Neural crest cell (in vitro differentiated cells): ENCODE measurements at regions not wholly inside any gene's neighbourhood (a gene's known extent, or its start where the extent isn't known, plus 50 kb on each side); places are given as distances from the start of the nearest gene placed in this dataset.
"Not testable (repeated sequence)": the region's sequence is repeated elsewhere in the genome, so short reads cannot be mapped to it uniquely, and the experiment has no call there.

ENCODE experiments used
- DNase-seq: peaks from one replicate; pipeline ENCODE4 v3.0.0; 2021; ENCODE audit warnings: low read depth, mixed read lengths, low spot score
- H3K27ac Mint-ChIP-seq: one replicate; pipeline ENCODE4 v1.8.0; 2021; ENCODE audit warnings: mild to moderate bottlenecking, mixed read lengths; ENCODE audit not compliant: unreplicated experiment
- H3K27me3 Mint-ChIP-seq: 2 replicates; pipeline ENCODE4 v1.8.0; 2021; ENCODE audit warnings: low read depth, mild to moderate bottlenecking, mixed read lengths
- H3K36me3 Mint-ChIP-seq: 2 replicates; pipeline ENCODE4 v1.8.0; 2021; ENCODE audit warnings: low read depth, mild to moderate bottlenecking, mixed read lengths
- H3K4me1 Mint-ChIP-seq: 2 replicates; pipeline ENCODE4 v1.8.0; 2021; ENCODE audit warnings: mixed read lengths
- H3K4me3 Mint-ChIP-seq: one replicate; pipeline ENCODE4 v1.8.0; 2021; ENCODE audit warnings: mild to moderate bottlenecking, mixed read lengths
- H3K9me3 Mint-ChIP-seq: 2 replicates; pipeline ENCODE4 v1.8.0; 2021; ENCODE audit warnings: mixed read lengths
- TF ChIP-seq, protein P1 (sequence below): fragments of 200-600 bp; sonication (generic); conservative IDR thresholded peaks from 2 replicates; pipeline ENCODE4 v1.5.0; 2021; ENCODE audit warnings: antibody characterized with exemption, mild to moderate bottlenecking

DNA sequence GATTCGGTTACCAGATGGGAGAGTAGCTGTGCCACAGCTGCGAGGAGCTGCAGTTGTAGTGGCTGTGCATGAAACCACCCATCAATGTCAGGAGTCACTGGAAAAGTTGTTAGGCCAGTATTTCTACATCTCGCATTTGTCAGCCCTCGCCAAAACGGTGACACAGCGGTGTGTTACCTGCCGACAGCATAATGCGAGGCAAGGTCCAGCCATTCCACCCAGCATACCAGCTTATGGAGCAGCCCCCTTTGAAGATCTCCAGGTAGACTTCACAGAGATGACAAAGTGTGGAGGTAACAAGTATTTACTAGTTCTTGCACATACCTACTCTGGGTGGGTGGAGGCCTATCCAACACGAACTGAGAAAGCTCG lies 82.8 kb upstream of the TANC1 start:
- H3K4me1 Mint-ChIP-seq: peaks cover 21% of the 10 kb centered on the region
- H3K36me3 Mint-ChIP-seq, H3K27ac Mint-ChIP-seq, H3K9me3 Mint-ChIP-seq, DNase-seq, H3K27me3 Mint-ChIP-seq, H3K4me3 Mint-ChIP-seq: not testable (repeated sequence)

DNA sequence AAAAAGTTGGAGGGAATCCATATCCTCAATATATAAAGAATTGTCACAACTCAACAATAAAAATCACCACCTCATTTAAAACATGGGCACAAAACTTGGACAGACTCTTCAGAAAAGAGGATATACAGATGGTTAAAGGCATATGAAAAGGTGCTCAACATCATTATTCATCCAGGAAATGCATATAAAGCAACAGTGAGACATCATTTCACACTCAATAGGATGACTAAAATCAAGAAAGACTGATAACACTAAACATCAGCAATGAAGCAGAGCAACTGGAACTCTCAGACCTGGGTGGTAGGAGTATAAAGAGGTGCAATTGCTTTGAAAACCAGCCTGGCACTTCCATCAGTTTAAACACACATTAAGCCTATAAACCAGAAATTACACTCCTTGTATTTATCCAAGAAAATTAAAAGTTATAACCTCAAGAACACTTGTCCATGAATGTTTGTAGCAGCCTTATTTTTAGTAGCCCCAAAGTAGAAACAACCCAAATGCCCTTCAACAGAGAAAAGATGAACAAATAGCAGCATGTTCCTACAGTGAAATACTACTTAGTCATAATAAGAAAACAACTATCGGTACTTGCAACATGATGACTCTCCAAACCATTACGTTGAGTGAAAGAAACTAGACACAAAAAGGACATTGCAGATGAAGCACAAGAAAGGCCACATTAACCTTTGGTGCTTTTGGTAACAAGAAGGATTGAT lies 79.1 kb upstream of the TANC1 start:
- TF ChIP-seq, protein P1, sequence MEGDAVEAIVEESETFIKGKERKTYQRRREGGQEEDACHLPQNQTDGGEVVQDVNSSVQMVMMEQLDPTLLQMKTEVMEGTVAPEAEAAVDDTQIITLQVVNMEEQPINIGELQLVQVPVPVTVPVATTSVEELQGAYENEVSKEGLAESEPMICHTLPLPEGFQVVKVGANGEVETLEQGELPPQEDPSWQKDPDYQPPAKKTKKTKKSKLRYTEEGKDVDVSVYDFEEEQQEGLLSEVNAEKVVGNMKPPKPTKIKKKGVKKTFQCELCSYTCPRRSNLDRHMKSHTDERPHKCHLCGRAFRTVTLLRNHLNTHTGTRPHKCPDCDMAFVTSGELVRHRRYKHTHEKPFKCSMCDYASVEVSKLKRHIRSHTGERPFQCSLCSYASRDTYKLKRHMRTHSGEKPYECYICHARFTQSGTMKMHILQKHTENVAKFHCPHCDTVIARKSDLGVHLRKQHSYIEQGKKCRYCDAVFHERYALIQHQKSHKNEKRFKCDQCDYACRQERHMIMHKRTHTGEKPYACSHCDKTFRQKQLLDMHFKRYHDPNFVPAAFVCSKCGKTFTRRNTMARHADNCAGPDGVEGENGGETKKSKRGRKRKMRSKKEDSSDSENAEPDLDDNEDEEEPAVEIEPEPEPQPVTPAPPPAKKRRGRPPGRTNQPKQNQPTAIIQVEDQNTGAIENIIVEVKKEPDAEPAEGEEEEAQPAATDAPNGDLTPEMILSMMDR: no peak
- Mint-ChIP-seq H3K27ac (no peak overlapping the region), H3K36me3 (no peaks in the 10 kb centered on the region), H3K4me1 (peaks cover 12% of the 10 kb centered on the region), H3K27me3 (no peaks in the 10 kb centered on the region), H3K4me3 (no peak overlapping the region), H3K9me3 (peaks cover 5% of the 10 kb centered on the region)
- no peak for DNase-seq

DNA sequence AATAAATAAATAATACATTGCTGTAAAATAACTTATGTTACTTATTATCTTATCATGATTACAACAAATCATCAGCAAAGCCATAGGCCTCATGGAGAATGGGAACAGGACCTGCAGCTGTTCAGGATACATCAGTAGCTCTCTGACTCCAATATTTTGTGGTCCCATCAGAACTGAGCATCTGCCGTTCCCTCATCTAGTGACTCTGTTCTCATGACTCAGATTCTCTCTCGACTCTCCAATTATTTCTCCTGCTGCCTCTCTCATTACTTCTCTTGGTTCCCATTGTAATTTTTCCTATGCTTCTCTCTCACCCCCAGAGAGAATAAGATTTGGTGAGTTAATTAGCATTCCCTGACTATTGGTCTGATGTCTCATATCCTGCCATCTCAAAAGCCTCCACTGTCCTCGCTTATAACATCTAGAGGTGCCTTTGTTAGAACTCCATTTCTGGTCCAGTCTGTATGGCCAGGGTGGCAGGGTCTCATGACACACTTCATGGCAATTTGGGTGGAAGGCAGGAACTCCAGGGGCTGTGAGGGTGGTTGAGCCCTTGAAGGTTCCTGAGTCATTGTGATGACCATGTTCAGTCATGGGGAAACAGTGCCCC lies 78.0 kb upstream of the TANC1 start:
- H3K4me3 Mint-ChIP-seq: no peak overlapping the region

DNA sequence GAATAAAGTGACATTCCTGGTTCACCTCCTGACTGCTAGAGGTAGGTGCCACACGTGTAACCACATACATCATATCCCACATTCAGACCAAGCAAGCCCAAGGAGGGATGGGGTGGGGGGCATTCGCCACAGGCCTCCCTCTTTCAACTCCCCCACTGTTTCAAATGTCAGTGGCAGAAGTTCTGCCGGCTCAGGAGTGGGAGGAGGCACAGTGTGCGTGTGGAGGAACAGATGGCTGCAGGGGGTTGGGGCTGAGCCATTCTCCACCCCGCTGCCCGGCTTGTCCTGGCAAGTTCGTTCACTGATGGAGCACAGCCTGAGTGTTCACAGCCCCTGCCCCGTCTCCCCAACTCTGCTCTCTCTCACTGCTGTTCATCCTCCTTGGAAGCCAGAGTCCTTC lies 75.4 kb upstream of the TANC1 start:
- Mint-ChIP-seq H3K27ac (no peak overlapping the region), H3K4me1 (no peaks in the 10 kb centered on the region), H3K36me3 (no peaks in the 10 kb centered on the region), H3K4me3 (no peak overlapping the region), H3K27me3 (no peaks in the 10 kb centered on the region), H3K9me3 (peaks cover 5% of the 10 kb centered on the region)
- no peak for DNase-seq
- TF ChIP-seq, protein P1: no peak

More for the DNA sequence above, 78.0 kb upstream of the TANC1 start:
- no peak for DNase-seq
- Mint-ChIP-seq H3K36me3 (no peaks in the 10 kb centered on the region), H3K27ac (no peak overlapping the region), H3K9me3 (peaks cover 5% of the 10 kb centered on the region), H3K27me3 (no peaks in the 10 kb centered on the region), H3K4me1 (peaks cover under 1% of the 10 kb centered on the region)
- TF ChIP-seq, protein P1: no peak

DNA sequence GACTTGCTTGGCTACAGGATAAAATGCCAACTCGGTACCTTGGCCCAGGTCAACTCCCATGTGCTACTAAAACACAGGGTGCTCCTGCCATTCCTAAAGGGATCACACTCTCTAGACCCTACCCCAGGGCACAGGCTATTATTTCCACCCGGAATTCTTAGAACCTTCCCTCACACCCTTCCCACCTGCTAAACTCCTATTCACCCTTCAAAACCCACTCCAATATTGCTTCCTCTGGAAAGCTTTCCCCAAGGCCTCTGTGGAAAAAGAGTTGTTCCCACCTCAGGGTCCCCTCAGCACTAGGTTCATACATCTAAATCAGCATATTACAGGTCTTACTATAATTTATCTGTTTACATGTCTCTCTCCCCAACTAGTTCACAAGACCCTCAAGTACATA lies 75.0 kb upstream of the TANC1 start:
- Mint-ChIP-seq H3K4me1 (no peaks in the 10 kb centered on the region), H3K27ac (no peak overlapping the region), H3K27me3 (no peaks in the 10 kb centered on the region), H3K36me3 (no peaks in the 10 kb centered on the region), H3K9me3 (peaks cover 5% of the 10 kb centered on the region), H3K4me3 (no peak overlapping the region)
- TF ChIP-seq, protein P1: no peak
- no peak for DNase-seq

DNA sequence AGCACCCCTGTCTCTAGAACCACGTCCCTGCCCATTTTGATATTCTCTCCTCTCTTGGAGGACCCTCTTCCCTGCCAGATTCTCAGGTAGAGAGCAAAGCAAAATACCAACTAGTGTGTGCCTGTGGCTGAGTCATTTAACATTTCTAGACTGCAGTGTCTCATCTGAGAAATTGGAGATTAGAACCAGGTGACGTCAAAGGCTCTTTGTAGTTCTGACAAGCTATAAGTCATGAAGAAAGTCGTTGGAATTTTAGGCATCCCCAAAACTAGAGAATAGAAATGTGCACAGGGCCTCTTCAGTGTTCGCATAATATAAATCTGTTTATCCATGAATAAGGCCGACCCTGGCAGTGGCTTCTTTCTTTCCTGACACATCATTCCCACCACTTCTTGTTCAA lies 74.4 kb upstream of the TANC1 start:
- TF ChIP-seq, protein P1: no peak
- H3K27me3 Mint-ChIP-seq: no peaks in the 10 kb centered on the region
- H3K4me3 Mint-ChIP-seq: no peak overlapping the region
- H3K9me3 Mint-ChIP-seq: peaks cover 5% of the 10 kb centered on the region
- no peak overlapping the region for H3K27ac Mint-ChIP-seq
- H3K4me1 Mint-ChIP-seq: no peaks in the 10 kb centered on the region
- H3K36me3 Mint-ChIP-seq: no peaks in the 10 kb centered on the region
- DNase-seq: no peak
